HS-5 (cell line): ENCODE measurements at regions not wholly inside any gene's neighbourhood (a gene's known extent, or its start where the extent isn't known, plus 50 kb on each side); places are given as distances from the start of the nearest gene placed in this dataset.
"Not testable (repeated sequence)": the region's sequence is repeated elsewhere in the genome, so short reads cannot be mapped to it uniquely, and the experiment has no call there.

Experiments used
- DNase-seq: peaks from one replicate; pipeline ENCODE4 v3.0.0-alpha.2; 2012; ENCODE audit warnings: low read depth

DNA sequence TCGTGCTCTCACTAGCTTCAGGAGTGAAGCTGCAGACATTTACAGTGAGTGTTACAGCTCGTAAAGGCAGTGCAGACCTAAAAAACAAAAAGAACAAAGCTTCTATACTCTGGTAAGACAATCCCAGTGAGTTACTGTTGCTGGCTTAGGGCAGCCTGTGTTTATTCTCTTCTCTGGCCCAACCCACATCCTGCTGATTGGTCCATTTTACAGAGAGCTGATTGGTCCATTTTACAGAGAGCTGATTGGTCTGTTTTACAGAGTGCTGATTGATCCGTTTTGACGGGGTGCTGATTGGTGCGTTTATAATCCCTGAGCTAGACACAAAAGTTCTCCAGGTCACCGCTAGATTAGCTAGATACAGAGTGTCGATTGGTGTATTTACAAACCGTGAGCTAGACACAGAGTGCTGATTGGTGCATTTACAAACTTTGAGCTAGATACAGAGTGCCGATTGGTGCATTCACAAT is 158.0 kb downstream of the KLRB1 start:
- not testable (repeated sequence) for DNase-seq

DNA sequence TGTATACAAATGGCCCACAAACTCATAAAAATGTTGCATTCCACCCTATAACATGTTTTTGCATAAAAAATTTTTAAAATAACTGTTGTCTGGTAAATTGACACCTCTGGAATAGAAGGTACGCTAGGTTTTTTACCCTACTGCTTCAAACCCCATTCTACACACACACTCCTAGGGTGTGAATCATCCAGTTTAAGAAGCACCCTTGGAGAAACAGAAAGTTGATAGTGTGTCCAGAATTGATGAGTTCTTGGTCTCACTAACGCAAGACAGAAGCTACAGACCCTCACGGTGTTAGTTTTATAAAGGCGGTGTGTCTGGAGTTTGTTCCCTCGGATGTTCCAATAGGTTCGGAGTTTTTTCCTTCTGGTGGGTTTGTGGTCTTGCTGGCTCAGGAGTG is 158.5 kb downstream of the KLRB1 start:
- DNase-seq, result no peak

DNA sequence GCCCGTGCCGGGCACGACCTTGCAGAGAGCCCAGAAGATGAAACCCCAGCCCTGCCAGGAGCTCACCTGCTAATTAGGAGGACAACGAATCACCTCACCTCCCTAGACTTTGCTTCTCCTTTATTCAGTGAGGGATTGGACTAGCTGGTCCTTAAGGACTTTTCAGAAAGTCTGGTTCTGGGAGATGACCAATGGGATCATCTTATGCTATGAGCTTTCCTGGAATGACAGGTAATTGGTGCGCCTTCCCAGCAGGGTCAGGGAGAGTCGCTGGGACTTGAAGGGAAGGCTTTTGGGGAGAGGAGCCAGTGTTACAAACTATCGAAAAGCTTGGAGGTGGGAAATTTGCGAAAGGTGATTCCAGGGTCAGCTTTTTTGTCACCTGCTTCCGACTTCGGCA is 159.1 kb downstream of the KLRB1 start:
- not testable (repeated sequence) for DNase-seq

DNA sequence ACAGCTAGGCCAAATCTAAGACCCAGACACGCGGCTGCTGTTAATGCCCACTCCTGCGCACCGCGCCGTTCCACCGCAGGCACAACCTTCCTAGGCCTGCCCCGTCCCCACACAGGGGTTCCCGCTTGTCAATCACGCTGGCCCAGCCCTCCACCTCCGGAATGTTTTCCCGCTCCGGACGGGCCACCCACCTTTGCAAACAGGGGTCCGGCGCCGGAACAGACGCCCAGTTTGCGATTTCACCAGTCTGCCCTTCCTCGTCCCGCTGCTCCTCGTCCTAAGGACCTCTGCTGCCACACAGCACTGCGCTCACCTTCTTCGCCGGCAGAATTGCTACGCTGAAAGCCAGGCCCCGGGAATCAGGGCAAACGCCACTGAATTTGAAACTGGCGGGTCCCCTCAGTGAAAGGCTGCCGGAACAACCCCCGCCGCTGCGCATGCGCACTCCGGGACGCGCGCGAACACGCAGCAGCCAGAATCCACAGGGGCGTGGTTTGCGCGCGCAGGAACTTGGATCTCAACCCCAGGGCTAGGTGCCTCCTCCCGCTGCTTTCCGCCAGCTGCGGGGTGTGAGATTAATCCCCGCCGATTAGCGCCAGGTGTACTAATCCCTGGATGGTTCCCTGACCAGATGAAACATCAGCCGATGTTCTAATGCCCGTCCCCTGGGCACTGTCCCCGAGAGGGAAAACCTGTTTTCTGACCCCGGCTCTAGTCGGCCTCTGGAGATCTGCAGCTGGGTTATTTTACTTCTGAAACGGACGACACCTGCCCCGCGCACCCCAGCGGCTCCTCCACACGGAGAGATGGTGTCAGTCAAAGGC is 159.7 kb downstream of the KLRB1 start:
- peak; percentile 58 for DNase-seq

DNA sequence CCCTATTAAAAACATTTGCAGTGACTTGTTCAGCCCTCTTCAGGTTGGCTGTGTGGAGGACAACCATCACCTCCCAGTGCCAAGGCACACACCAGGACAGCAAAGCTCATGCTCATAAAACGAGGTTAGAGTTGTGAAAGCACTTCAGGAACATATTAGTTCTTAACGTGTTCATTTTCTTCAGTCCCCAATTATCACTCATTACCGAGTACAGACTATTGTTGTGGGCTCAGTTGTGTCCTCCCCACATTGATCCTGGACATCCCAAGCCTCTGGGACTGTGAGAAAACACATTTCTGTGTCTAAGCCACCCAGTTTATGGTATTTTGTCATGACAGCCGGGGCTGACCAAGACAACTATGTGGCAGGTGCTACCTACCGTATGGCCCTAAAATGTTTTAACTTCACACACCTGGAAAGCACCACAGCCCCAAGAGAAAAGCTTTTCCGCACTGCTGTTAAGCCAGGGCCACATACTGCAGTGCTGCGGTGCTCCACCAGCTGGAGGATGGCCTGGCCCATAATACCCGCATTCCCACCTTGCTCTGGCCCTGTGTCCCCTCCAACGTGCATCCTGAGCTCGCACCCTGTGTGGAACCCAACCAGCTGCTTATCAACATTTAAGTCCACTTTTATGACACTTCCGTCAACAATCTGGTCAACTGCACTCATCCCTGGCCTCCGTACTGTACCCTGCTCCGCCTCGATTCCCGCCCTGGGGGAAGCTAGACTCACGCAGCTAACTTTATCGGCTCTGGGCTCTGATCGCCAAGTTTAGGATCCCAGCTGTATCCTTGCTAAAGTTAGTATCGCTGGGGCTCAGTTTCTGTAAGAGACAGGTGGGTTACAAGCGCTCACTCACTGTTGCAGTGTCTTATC is 160.6 kb downstream of the KLRB1 start:
- DNase-seq, result not testable (repeated sequence)

DNA sequence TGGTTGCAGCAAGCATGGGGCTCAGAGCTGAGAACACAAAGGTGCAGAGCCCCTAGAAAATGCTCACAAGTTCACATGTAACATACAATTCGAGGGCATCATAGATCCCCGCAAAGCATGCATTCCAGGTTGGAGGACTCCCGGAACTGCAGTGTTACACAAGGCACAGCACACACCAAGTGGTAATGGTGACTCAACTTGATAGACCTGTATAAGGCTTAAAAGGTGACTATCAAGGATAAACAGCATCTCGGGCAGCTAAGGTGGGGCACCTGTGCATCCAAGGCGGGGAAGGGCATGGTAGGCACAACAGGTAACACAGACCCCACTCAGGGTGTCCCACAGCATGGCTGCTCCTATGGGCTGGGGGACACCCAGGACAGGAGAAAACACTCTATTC is 167.3 kb downstream of the KLRB1 start:
- DNase-seq, result not testable (repeated sequence)

DNA sequence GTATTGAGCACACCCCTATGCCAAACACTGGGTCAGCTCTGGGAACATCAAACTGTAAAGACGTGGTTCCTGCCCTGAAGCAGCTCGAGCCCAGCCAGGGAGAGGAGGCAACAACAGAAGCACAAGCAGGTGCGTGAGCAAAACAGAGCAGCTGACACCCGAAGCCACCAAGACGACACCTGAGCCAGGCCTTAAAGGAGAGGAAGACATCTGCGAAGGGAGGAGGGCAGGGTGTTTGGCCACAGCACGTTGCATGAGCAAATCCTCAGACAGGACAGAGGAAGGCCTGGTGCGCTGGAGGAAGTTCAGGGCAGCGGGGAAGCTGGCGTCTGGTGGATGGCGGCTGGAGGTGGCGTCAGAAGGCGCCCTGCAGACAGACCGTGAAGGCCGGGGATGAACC is 172.0 kb downstream of the KLRB1 start:
- not testable (repeated sequence) for DNase-seq

DNA sequence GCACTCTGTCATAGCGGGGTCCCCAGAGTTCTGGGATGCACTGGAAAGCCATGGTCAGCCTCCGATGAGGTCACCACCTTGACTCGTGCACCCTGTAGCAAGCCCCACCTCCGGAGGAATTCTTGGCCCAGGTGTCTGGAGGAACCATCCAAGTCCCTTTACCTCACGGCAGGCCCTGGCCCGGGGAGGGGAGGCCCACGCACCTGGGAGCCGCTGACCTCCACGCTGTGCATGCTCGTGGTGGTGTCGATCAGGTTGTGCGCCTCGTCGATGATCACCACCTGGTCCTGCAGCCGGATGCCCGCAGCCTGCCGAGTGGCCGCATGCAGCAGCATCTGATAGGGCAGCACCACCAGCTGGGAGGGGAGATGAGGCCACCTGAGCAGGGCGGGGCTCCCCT is 177.3 kb downstream of the KLRB1 start:
- not testable (repeated sequence) for DNase-seq

DNA sequence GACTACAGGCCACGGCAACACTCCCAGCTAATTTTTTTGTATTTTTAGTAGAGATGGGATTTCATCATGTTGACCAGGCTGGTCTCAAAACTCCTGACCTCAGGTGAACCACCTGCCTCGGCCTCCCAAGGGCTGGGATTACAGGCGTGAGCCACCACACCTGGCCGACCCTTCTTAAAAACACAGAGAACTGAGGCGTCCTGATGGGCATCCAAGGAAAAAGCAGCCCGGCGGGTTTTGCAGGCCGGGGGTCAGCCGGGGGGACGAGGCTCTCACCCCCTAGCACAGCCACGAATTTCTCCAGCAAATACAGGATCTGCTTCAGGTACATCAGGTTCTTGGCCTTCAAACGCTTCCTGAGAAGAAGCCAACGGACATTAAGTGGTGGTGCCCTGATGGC is 178.9 kb downstream of the KLRB1 start:
- DNase-seq, result not testable (repeated sequence)

DNA sequence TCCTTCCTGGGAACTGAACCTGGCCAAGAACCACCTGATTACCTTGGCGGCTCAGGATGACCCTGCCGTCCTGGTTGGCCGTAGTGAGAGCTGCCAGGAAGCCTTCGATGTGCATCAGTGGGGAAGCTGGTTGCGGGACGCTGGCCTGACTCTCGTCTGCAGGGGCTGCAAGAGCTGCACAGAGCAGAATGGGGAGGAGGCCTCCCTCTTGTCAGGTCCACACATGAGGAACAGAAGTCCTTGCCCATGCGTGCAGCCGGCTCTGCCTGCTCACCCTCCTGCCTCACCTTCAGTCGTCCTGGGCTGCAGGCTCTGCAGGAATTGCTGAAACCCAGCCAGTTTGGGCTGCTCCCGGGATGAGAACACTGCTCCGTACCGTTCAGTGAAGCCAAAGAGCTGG is 182.3 kb downstream of the KLRB1 start:
- DNase-seq, result not testable (repeated sequence)

DNA sequence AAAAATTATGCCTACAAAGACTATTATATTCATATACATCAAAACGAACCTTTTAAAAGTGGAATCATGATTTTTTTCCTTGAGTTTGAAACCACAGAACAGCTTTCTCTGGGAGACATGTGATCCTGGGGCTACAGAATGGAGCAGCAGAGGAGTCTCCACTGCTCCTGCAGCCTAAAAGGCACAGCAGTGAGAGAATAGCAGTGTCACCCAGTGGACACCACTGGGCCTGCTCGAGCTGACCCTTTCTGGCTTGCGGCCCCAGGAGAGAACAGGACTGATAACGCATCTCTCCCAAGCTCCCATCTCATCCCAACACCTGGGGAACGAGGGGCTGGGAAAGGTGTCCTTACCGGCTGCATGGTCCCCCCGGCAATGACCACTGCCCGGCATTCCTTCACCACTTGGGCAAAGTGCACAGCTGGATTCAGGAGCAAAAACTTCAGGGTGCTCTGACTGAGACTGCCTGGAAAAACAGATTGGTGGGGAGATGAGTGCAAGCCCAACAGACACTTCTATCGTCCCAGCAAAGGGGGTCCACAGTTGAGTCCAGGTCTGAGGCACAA is 183.5 kb downstream of the KLRB1 start:
- not testable (repeated sequence) for DNase-seq

DNA sequence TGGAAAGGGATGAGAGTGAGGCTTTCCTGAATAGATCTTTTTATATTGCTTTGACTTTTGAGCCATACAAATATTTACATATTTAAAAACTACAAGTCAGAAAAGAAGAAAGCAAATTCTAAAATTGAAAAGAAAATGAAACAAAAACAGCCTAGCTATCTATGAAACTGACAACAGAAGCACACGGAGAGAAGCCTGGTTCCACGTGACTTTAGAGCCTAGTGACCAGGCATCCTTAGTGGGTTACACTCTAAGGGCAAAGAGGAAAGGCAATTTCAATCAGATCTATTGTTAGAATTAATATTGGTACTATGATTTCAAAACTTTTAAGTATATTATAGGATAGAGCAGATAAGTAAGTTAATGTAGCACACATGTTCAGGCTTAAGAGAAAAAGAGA is 185.0 kb downstream of the KLRB1 start:
- not testable (repeated sequence) for DNase-seq

DNA sequence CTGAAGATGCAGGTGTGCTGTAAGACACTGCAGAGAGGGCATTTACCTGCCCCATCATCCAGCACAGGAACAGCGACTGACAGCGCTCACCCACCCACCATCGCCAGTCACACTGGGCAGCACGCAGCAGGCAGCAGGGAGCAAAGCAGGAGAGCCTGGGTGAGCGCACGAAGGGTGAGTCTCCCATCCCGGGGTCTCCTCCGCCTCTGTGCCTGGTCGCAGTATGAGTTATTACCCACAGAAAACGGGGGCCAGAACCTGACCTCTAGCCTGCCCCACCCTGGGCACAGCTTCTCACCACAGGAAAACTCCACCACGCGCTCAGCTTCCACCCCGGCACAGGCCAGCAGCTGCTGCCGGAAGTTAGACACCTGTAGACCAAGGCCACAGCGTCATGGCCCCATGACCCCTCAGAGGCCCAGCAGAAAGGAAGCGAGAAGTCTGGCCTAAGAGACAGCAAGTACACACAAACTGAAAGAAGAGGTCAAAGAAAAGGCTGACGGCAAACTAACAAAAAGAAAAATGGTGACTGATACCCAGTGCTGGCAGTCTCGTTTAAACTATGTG is 186.1 kb downstream of the KLRB1 start:
- not testable (repeated sequence) for DNase-seq

DNA sequence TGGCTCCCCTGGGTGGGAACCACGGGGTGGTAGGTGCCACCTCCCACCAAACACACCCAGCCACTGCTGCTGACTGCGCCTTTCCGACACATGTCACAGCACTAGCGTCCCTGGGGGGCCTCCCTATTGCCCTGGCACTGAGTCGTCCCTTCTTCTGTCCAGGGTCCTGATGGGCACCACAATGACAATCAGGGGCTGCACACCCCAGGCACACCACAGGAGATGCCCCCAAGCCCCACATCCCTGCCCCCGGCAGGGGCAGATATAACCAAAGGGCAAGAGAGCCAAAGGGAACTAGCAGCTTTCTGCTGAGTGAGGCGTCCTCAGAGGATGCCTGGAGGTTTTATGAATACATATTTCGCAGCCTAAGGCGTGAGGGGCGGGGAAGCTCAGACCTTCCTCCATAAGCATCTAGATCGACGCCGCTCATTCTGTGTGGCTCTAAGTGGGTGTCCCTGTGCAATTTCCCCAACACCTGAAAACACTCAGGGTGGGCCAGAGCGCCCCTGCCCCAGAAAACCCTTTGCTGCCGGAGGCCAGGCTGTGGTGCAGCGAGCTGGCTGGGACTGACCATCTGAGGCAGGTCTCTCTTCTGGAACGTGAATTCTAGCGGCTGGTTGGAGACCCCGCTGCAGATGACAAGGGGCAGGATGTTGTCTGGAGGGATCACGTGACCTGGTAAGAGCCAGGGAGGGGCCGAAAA is 186.7 kb downstream of the KLRB1 start:
- DNase-seq, result not testable (repeated sequence)

DNA sequence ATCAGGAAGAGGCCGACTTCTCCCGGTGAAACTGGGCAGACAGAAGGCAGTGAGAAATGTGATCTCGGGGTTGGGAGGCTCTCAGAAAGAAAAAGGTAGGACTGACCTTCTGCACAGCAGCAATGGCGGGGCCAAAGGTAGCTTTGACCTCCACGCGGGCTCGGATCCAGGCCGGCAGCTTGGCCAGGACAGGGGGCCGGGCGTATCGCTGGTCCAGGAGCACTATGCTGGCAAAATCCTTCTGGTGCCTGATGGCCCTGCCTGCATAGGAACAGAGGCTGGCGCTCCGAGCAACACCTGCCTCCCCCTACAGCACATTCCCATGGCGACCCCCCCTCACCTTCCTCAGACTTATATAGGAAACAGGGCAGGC is 189.1 kb downstream of the KLRB1 start:
- not testable (repeated sequence) for DNase-seq

DNA sequence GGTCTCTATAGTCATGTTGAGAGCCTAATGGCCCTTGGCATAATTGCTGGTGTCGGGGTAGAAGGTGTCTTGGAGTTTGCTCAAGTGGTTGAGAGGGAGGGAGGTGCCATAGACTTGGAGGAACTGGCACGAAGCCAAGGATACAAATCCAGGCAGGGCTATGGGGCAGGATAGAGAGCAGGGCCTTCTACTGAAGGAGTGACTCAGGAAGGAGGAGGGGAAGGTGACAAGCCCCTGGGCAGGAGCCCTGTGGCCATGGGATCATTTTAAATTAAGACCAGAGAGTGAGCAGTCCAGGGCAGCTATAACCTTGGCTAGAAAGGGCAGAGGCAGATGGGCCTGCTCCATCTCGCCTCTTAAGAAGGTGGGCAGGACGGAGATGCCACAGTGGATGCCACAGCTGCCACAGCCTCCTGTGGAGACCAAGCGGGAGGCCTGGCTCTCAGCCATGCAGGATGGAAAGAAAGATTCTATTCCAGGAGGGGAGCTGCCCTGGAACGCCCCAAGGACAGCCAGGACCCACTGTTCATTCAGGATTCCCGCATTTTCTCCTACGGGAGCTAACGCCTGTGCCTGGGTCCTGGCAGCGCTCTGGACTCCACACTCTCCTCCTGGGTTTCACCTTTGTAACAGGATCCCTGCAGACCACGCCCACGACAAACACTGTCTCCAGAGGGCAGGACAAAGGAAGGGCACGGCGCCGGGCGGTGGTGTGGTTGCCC is 189.6 kb downstream of the KLRB1 start:
- DNase-seq, result not testable (repeated sequence)

DNA sequence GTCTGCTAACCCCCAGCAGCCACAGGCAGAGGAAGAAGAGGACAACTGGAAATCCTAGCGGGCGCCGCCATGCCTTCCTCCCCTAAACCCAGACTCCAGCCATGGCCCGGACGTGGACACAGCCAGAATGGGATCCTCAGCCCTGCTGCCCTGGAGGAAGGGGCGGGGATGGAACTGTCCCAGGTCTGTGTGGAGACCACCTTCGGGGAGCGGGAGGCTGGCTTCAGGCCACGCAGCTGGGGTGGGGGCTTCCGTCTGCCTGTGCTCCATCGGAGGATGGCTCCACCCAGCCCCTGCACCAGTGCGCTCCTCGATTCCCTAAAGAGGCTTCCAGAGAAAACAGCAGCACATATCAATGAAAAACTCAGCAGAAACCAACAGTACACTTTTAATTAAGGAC is 190.4 kb downstream of the KLRB1 start:
- not testable (repeated sequence) for DNase-seq

DNA sequence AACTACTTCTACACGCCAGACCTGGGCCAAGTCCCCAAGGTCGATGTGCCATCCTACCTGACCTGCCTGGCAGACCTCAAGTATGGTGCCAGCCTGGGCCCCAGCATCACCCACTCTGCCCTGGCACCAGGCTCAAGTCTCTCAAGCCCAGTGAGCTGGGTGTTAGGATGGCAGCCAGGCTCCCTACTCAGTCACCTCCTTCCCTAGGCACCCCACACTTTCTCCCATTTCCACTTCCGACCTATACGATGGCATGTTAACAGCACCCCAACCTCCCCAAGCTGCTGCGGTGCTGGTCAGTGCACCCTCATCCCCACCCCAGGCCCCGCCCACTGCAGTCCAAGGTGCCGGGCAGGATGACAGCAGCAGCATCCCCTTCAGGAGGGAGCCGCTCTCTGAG is 191.4 kb downstream of the KLRB1 start:
- not testable (repeated sequence) for DNase-seq

DNA sequence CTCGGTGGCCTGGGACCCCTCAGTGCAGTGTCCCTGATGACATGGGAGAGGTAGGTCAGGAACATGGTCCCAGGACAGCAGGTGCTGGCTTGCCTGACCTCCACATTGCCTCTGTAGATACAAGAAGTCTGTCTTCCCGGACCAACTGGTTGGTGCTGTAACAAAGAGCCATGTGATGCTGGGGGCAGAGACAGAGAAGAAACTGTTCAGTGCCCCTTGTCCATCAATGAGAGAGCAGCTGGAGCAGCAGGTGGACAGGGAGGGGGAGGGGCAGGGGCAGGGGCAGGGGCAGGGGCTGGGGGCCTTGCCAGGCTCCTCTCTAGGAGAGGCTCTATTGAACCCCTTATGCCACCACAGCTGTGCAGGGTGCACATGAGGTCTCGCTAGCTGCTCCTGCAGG is 191.8 kb downstream of the KLRB1 start:
- DNase-seq, result not testable (repeated sequence)

DNA sequence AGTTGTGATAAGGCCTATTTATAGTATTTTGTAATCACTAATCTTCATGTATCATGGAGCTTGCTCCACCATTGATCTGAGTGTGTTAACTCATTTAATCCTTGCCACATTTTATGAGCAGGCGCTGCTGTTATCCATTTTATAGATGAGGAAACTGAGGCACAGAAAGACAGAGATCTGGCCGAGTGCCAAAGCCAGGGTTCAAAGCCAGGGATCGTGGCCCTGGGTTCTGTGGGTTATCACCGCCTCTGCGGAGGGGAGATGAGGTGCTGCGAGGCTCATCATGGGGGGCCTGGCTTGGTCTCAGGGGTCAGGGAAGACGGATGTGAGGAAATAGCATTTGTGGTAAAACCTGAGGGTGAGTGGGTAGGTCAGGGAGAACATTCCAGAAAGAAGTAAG is 193.9 kb downstream of the KLRB1 start:
- DNase-seq, result not testable (repeated sequence)

DNA sequence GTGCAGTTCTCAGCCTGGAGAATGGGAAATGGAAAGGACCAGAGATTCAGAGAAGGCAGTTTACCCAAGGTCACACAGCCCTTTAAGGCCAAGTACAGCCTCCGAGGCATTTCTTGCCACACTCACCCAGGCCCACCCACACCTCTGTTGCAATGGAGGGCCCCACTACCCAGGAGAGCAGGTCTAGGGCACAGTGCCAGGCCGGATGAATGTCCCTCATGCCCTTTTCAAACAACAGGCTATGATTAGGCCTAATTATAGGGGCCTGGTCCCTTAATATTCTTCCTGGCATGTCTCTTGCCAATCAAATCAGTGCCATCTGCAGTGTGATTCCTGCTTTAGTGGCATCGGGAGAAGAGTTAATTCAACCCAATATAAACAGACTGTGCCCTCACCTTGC is 195.3 kb downstream of the KLRB1 start:
- not testable (repeated sequence) for DNase-seq
